HepG2 (cell line): ENCODE measurements at regions not wholly inside any gene's neighbourhood (a gene's known extent, or its start where the extent isn't known, plus 50 kb on each side); places are given as distances from the start of the nearest gene placed in this dataset.

Experiments used
- ATAC-seq: fragments of 200-7000 bp; cut with Tn5 transposase; 3 replicates; pipeline ENCODE4 v1.9.1; 2020; ENCODE audit warnings: mild to moderate bottlenecking, moderate library complexity
- BruUV-seq: library from RNA; stranded (reverse); fragments of 400-500 nt; replicated peaks from 2 replicates; lab custom pipeline; 2021; lab: Mats Ljungman, UMichigan
- CTCF ChIA-PET: fragments of 300-600 bp; formaldehyde crosslinking; extraction: SDS; loops from one replicate; lab custom pipeline; 2021; ENCODE audit warnings: low total read pairs, inconsistent platforms, low intra/inter-chr PET ratio; lab: Yijun Ruan, JAX
- POLR2A ChIA-PET: fragments of 350-600 bp; sonication (Branson Sonifier 250); formaldehyde crosslinking; loops from one replicate; lab custom pipeline; 2020; ENCODE audit warnings: antibody characterized with exemption, inconsistent platforms; lab: Yijun Ruan, JAX
- DNase-seq: peaks from one replicate; pipeline ENCODE4 v3.0.0-alpha.2; 2015; ENCODE audit warnings: low spot score
- FAIRE-seq: peaks from 3 replicates; lab custom pipeline; 2011; peaks lifted over from hg19 to GRCh38; lab: Jason Lieb, UNC
- H2AFZ ChIP-seq: one replicate; pipeline ENCODE4 v1.6.1; 2011; ENCODE audit warnings: low read length, inconsistent platforms
- H3K27ac ChIP-seq: fragments of 300-600 bp; 3 replicates; pipeline ENCODE4 v1.8.0; 2011; ENCODE audit warnings: mixed run types, mild to moderate bottlenecking, mixed read lengths, low read length, inconsistent platforms; ENCODE audit not compliant: insufficient read depth; ENCODE audit errors: extremely low read length
- H3K27me3 ChIP-seq, 2 experiments: fragments of 200-600 bp in 1 of 2; 2 replicates in 1 of 2; 3 replicates in 1 of 2; pipeline versions ENCODE4 v1.6.0 to v1.8.0; 2011; ENCODE audit warnings: low read length in 2 of 2, mild to moderate bottlenecking in 2 of 2, moderate library complexity in 2 of 2, inconsistent platforms in 1 of 2; ENCODE audit not compliant: insufficient read depth in 2 of 2, control insufficient read depth in 1 of 2
- H3K36me3 ChIP-seq, 2 experiments: fragments of 200-600 bp in 1 of 2; replicated peaks in 1 of 2; 2 replicates in 1 of 2; 3 replicates in 1 of 2; pipeline versions ENCODE4 v1.5.1 to v1.8.0; 2011; ENCODE audit warnings: low read length in 2 of 2, inconsistent platforms in 1 of 2; ENCODE audit not compliant: insufficient read depth in 2 of 2, control insufficient read depth in 1 of 2
- H3K4me1 ChIP-seq: 2 replicates; pipeline ENCODE4 v1.5.1; 2012; ENCODE audit warnings: low read length, inconsistent platforms; ENCODE audit not compliant: insufficient read depth
- H3K4me2 ChIP-seq: 2 replicates; pipeline ENCODE4 v1.6.0; 2011; ENCODE audit warnings: low read depth, low read length, inconsistent platforms
- H3K4me3 ChIP-seq, 3 experiments: fragments of 200-600 bp in 1 of 3; sonication (generic), shearing (Covaris generic) in 1 of 3; replicated peaks in 1 of 3; 2 replicates each; pipeline ENCODE4 v1.5.1; 2011 to 2016; ENCODE audit warnings: low read length in 3 of 3, inconsistent platforms in 2 of 3, low read depth in 2 of 3, mild to moderate bottlenecking in 2 of 3, control low read depth in 1 of 3, mixed read lengths in 1 of 3; ENCODE audit not compliant: insufficient read depth in 1 of 3
- H3K79me2 ChIP-seq: one replicate; pipeline ENCODE4 v1.6.1; 2011; ENCODE audit warnings: low read length, inconsistent platforms; ENCODE audit not compliant: insufficient read depth
- H3K9ac ChIP-seq: 2 replicates; pipeline ENCODE4 v1.6.0; 2011; ENCODE audit warnings: mild to moderate bottlenecking, low read depth, low read length, inconsistent platforms; ENCODE audit not compliant: insufficient read depth
- H3K9me3 ChIP-seq: 2 replicates; pipeline ENCODE4 v1.5.1; 2012; ENCODE audit warnings: mild to moderate bottlenecking, low read length
- H4K20me1 ChIP-seq: 2 replicates; pipeline ENCODE4 v1.6.0; 2011; ENCODE audit warnings: inconsistent platforms, mild to moderate bottlenecking, low read length, moderate library complexity; ENCODE audit not compliant: insufficient read depth
- ASH2L ChIP-seq: fragments of 300-600, 200-600 bp; sonication (generic); IDR thresholded peaks from 2 replicates; pipeline ENCODE4 v1.7.0; 2017; ENCODE audit warnings: low read depth, mild to moderate bottlenecking, moderate library complexity, mixed read lengths, low read length; ENCODE audit not compliant: insufficient read length
- CAMTA2 ChIP-seq: sonication (generic); formaldehyde crosslinking; IDR thresholded peaks from 2 replicates; pipeline ENCODE4 v1.4.0; 2020; ENCODE audit warnings: mild to moderate bottlenecking, missing genetic modification reagents, borderline replicate concordance
- FOXP1 ChIP-seq, 2 experiments: fragments of 450-650 bp in 1 of 2; IDR thresholded peaks; 2 replicates each; pipeline ENCODE4 v1.6.1; 2017 to 2018; ENCODE audit warnings: antibody characterized with exemption in 1 of 2
- GTF3A ChIP-seq: sonication (generic); formaldehyde crosslinking; conservative IDR thresholded peaks from 2 replicates; pipeline ENCODE4 v1.4.0; 2020; ENCODE audit warnings: mild to moderate bottlenecking, missing genetic modification reagents
- ISL2 ChIP-seq: sonication (generic); formaldehyde crosslinking; IDR thresholded peaks from 2 replicates; pipeline ENCODE4 v1.5.0; 2020; ENCODE audit warnings: missing genetic modification reagents
- MEIS1 ChIP-seq: sonication (generic); formaldehyde crosslinking; IDR thresholded peaks from 2 replicates; pipeline ENCODE4 v1.9.0; 2021; ENCODE audit warnings: mild to moderate bottlenecking, missing genetic modification reagents, moderate library complexity, borderline replicate concordance
- MYC ChIP-seq: sonication (generic); formaldehyde crosslinking; IDR thresholded peaks from 2 replicates; pipeline ENCODE4 v1.9.0; 2021; ENCODE audit warnings: missing genetic modification reagents, borderline replicate concordance
- ONECUT2 ChIP-seq: sonication (generic); formaldehyde crosslinking; IDR thresholded peaks from 2 replicates; pipeline ENCODE4 v1.4.0; 2020; ENCODE audit warnings: missing genetic modification reagents
- PCBP2 ChIP-seq: fragments of 200-400 bp; formaldehyde crosslinking; optimal IDR thresholded peaks from 2 replicates; pipeline ENCODE3; 2018; ENCODE audit warnings: low read length, low read depth; ENCODE audit not compliant: poor library complexity, severe bottlenecking
- RBFOX2 ChIP-seq: fragments of 200-400 bp; formaldehyde crosslinking; IDR thresholded peaks from 2 replicates; pipeline ENCODE4 v1.6.1; 2017; ENCODE audit warnings: low read depth, mild to moderate bottlenecking, low read length
- SMARCC2 ChIP-seq: fragments of 450-650 bp; IDR thresholded peaks from 2 replicates; pipeline ENCODE4 v1.6.1; 2017; ENCODE audit warnings: antibody characterized with exemption, mild to moderate bottlenecking
- SSRP1 ChIP-seq: IDR thresholded peaks from 2 replicates; pipeline ENCODE4 v1.6.1; 2016; ENCODE audit warnings: control low read depth
- TAF1 ChIP-seq: sonication (generic); formaldehyde crosslinking; IDR thresholded peaks from 2 replicates; pipeline ENCODE4 v1.4.0; 2020; ENCODE audit warnings: missing genetic modification reagents
- ZC3H13 ChIP-seq: sonication (generic); formaldehyde crosslinking; IDR thresholded peaks from 2 replicates; pipeline ENCODE4 v1.8.1; 2023; ENCODE audit warnings: mild to moderate bottlenecking, missing genetic modification reagents, moderate library complexity
- ZMYM3 ChIP-seq: sonication (generic); formaldehyde crosslinking; IDR thresholded peaks from 2 replicates; pipeline ENCODE4 v1.5.1; 2020; ENCODE audit warnings: mild to moderate bottlenecking, missing genetic modification reagents
- ZNF333 ChIP-seq: sonication (generic); formaldehyde crosslinking; IDR thresholded peaks from 2 replicates; pipeline ENCODE4 v1.4.0; 2020; ENCODE audit warnings: mild to moderate bottlenecking, missing genetic modification reagents, borderline replicate concordance
- ZNF33B ChIP-seq: sonication (generic); formaldehyde crosslinking; IDR thresholded peaks from 2 replicates; pipeline ENCODE4 v1.5.1; 2020; ENCODE audit warnings: mild to moderate bottlenecking, missing genetic modification reagents
- WGBS: methylation state at CpG from one replicate; pipeline ENCODE4 v1.1.6; 2017; ENCODE audit warnings: low lambda C conversion rate; 5-methylcytosine and 5-hydroxymethylcytosine counted together
- in situ Hi-C: cut with HindIII; loops from 2 replicates; pipeline ENCODE4 v1.10.0; 2017; ENCODE audit warnings: low pct_unique_long_range_greater_than_20kb; ENCODE audit not compliant: extremely low pct_ligation_motif_present
- intact Hi-C: fragments of 100-400 bp; cut with micrococcal nuclease; formaldehyde crosslinking; loops from one replicate; pipeline ENCODE4 v1.10.0; 2022; ENCODE audit not compliant: unreplicated experiment
- TF ChIP-seq, protein P1 (sequence below): sonication (generic); formaldehyde crosslinking; conservative IDR thresholded peaks from 2 replicates; pipeline ENCODE4 v1.8.0; 2022; ENCODE audit warnings: mild to moderate bottlenecking, moderate library complexity, missing genetic modification reagents
- TF ChIP-seq, protein P2 (sequence below): sonication (generic); formaldehyde crosslinking; IDR thresholded peaks from 2 replicates; pipeline ENCODE4 v1.8.0; 2022; ENCODE audit warnings: low read depth, missing genetic modification reagents

DNA sequence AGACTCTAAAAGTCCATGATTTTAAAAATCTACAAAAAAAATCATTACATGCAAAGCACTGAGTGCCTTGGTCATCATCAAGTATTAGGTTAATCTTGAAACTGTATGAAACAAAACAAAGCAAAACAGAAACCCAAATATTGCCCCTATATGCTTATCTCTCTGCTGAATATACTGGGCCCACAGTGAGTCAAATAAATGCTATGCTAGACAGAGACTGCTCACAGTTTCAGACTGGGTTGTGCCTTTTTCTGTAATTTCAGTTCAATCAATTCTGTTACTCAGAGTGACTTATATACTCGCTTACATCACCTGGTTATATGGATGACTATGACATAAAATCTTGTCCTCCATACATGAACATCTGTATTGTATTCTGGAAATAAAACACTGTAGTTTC is 257.1 kb upstream of the ACTRT1 start:
- Histone ChIP-seq H3K36me3 (no peaks in the 10 kb centered on the region), H3K27me3 (no peaks in the 10 kb centered on the region), H4K20me1 (no peaks in the 10 kb centered on the region), H3K4me2 (no peak overlapping the region), H3K27ac (no peak overlapping the region), H3K9ac (no peak overlapping the region), H2AFZ (no peak overlapping the region), H3K9me3 (no peaks in the 10 kb centered on the region), H3K79me2 (no peaks in the 10 kb centered on the region)
- 0% methylated on average over 1 of the region's 1 CpG for WGBS
- DNase-seq (no peak), FAIRE-seq (no peak), ATAC-seq (no peak)
- ChIA-PET POLR2A (no interaction called here), CTCF (no interaction called here)
- intact Hi-C loops: no loop called here
- in situ Hi-C loops: no loop called here
- no TSS peak for BruUV-seq
- TF ChIP-seq MEIS1: no peak
- TF ChIP-seq MYC (CRISPR knock-in tag): no peak
- no peak for TF ChIP-seq RBFOX2
- TF ChIP-seq ZNF33B (CRISPR knock-in tag): no peak
- no peak for TF ChIP-seq SSRP1 (CRISPR knock-in tag)
- TF ChIP-seq, all 625 proteins: peak for 0
- no peaks in the 10 kb centered on the region for H3K4me1 ChIP-seq
- H3K4me3 ChIP-seq: no peak overlapping the region

DNA sequence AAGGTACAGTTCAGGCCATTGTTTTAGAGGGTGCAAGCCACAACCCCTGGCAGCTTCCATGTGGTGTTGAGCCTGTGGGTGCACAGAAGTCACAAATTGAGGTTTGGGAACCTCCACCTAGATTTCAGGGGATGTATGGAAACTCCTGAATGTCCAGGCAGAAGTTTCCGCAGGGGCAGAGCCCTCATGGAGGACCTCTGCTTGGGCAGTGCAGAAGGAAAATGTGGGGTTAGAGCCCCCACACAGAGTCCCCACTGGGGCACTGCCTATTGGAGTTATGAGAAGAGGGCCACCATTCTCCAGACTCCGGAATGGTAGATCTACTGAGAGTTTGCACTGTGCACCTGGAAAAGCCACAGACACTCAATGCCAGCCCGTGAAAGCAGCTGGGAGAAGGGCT is 242.0 kb upstream of the ACTRT1 start:
- CTCF ChIA-PET: no interaction called here
- H3K79me2 ChIP-seq: no peaks in the 10 kb centered on the region
- POLR2A ChIA-PET: no interaction called here
- no peak for ATAC-seq
- no peaks in the 10 kb centered on the region for H3K36me3 ChIP-seq
- no peak overlapping the region for H3K9ac ChIP-seq
- no peak overlapping the region for H2AFZ ChIP-seq
- no CpG with 5 or more reads among the region's 3 CpGs for WGBS
- no peaks in the 10 kb centered on the region for H3K27me3 ChIP-seq
- no peaks in the 10 kb centered on the region for H3K4me1 ChIP-seq
- no peak overlapping the region for H3K4me3 ChIP-seq
- intact Hi-C loops (no loop called here), in situ Hi-C loops (no loop called here)
- H3K4me2 ChIP-seq: no peak overlapping the region
- no peak for FAIRE-seq
- no TSS peak for BruUV-seq
- no peak for DNase-seq
- no peaks in the 10 kb centered on the region for H3K9me3 ChIP-seq
- no peaks in the 10 kb centered on the region for H4K20me1 ChIP-seq
- no peak overlapping the region for H3K27ac ChIP-seq
- TF ChIP-seq TAF1 (CRISPR knock-in tag): no peak
- no peak for TF ChIP-seq ASH2L
- TF ChIP-seq CAMTA2 (CRISPR knock-in tag): no peak
- TF ChIP-seq ONECUT2 (CRISPR knock-in tag): no peak
- no peak for TF ChIP-seq GTF3A
- TF ChIP-seq, protein P1, sequence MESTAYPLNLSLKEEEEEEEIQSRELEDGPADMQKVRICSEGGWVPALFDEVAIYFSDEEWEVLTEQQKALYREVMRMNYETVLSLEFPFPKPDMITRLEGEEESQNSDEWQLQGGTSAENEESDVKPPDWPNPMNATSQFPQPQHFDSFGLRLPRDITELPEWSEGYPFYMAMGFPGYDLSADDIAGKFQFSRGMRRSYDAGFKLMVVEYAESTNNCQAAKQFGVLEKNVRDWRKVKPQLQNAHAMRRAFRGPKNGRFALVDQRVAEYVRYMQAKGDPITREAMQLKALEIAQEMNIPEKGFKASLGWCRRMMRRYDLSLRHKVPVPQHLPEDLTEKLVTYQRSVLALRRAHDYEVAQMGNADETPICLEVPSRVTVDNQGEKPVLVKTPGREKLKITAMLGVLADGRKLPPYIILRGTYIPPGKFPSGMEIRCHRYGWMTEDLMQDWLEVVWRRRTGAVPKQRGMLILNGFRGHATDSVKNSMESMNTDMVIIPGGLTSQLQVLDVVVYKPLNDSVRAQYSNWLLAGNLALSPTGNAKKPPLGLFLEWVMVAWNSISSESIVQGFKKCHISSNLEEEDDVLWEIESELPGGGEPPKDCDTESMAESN (CRISPR knock-in tag): no peak
- TF ChIP-seq ZMYM3 (CRISPR knock-in tag): no peak
- TF ChIP-seq ZNF333 (CRISPR knock-in tag): no peak
- TF ChIP-seq ISL2 (CRISPR knock-in tag): no peak
- no peak for TF ChIP-seq ZC3H13 (CRISPR knock-in tag)
- TF ChIP-seq FOXP1 (IDR thresholded peaks at IDR 0.05): no peak
- TF ChIP-seq FOXP1 (CRISPR knock-in tag; IDR thresholded peaks at IDR 0.05): no peak
- TF ChIP-seq, protein P2, sequence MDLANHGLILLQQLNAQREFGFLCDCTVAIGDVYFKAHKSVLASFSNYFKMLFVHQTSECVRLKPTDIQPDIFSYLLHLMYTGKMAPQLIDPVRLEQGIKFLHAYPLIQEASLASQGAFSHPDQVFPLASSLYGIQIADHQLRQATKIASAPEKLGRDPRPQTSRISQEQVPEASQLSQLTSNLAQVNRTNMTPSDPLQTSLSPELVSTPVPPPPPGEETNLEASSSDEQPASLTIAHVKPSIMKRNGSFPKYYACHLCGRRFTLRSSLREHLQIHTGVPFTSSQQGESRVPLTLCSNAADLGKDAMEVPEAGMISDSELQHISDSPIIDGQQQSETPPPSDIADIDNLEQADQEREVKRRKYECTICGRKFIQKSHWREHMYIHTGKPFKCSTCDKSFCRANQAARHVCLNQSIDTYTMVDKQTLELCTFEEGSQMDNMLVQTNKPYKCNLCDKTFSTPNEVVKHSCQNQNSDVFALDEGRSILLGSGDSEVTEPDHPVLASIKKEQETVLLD: no peak
- no peak for TF ChIP-seq SMARCC2
- TF ChIP-seq PCBP2: no peak
